Right lobe of liver (tissue), 6 donors: ENCODE measurements at regions not wholly inside any gene's neighbourhood (a gene's known extent, or its start where the extent isn't known, plus 50 kb on each side); places are given as distances from the start of the nearest gene placed in this dataset.

Source experiments
- ATAC-seq, 4 donors: fragments of 200-7000 bp; cut with Tn5 transposase; one replicate each; pipeline ENCODE4 v1.9.1; 2020; ENCODE audit warnings: mild to moderate bottlenecking in 4 of 4, moderate library complexity in 4 of 4
- DNase-seq, 3 donors: peaks; one replicate each; pipeline ENCODE4 v3.0.0-alpha.2; 2020
- H3K27ac ChIP-seq, 3 donors: fragments of 200-600 bp; one replicate each; pipeline ENCODE4 v1.8.0; 2022
- H3K27me3 ChIP-seq, 2 donors: fragments of 200-600 bp; one replicate each; pipeline ENCODE4 v1.8.0; 2022
- H3K36me3 ChIP-seq, 4 donors: fragments of 200-600 bp; sonication (generic) in 1 of 4; one replicate each; pipeline versions ENCODE4 v1.5.1 to v1.8.0; 2017 to 2022; ENCODE audit warnings: control low read depth in 1 of 4
- H3K4me1 ChIP-seq, 4 donors: fragments of 200-600 bp; sonication (generic) in 1 of 4; one replicate each; pipeline versions ENCODE4 v1.5.1 to v1.8.0; 2017 to 2022; ENCODE audit warnings: control low read depth in 1 of 4
- H3K4me3 ChIP-seq, 3 donors: fragments of 200-600 bp; one replicate each; pipeline ENCODE4 v1.8.0; 2022
- H3K9me3 ChIP-seq, 4 donors: fragments of 200-600 bp; sonication (generic) in 1 of 4; one replicate each; pipeline versions ENCODE4 v1.5.1 to v1.8.0; 2017 to 2022; ENCODE audit warnings: control low read depth in 1 of 4
- POLR2A ChIP-seq: fragments of 450-650 bp; IDR thresholded peaks from one replicate; pipeline ENCODE4 v1.6.1; 2017; ENCODE audit warnings: antibody characterized with exemption, mild to moderate bottlenecking
- WGBS: methylation state at CpG from one replicate; pipeline ENCODE4 v1.1.6; 2018; ENCODE audit warnings: low coverage, low lambda C conversion rate; ENCODE audit not compliant: insufficient coverage; ENCODE audit errors: missing lambda C conversion rate; 5-methylcytosine and 5-hydroxymethylcytosine counted together
- intact Hi-C, 2 donors: fragments of 100-400 bp; cut with DNase I; formaldehyde crosslinking; loops; one replicate each; pipeline versions ENCODE4 v1.11.2 to v1.14.1; 2022
- TF ChIP-seq, protein P1 (sequence below), 4 donors: fragments of 200-600 bp in 3 of 4; fragments of 450-650 bp in 1 of 4; IDR thresholded peaks; one replicate each; pipeline versions ENCODE4 v1.5.1 to v1.8.0; 2016 to 2022; ENCODE audit warnings: antibody characterized with exemption in 4 of 4, mild to moderate bottlenecking in 2 of 4
- donor health status: DM: no; HTN: yes; CAD: no.
- donor health status: DM: no; HTN: no; CAD: no.
- donor health status: DM: no; HTN: no; CAD: no.
- donor health status: DM: no; HTN: yes; CAD: no.
- donor health status: DM: no; HTN: yes; CAD: no.

DNA sequence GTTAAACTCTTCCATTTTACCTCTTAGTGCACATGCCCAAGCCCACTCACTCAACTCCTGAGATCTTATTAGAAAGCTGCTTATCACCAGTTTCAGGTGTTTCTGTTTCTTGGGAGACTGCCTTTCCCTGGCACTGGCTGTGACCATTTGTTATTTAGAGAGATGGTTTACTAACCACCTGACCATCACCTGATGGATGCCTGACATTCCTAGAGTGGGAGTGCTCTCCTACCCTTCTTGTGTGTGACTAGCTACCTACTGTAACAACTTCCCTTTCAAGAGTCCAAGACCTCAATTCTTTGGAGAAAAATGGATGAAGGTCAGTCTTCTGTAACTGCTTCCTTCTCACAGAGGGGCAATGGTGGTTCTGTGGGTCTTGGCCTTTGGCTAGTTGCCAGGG lies 755.2 kb upstream of the ADAMTS5 start:
- DNase-seq (no peak), ATAC-seq (no peak)
- no peak overlapping the region for H3K27ac ChIP-seq
- no peaks in the 10 kb centered on the region for H3K36me3 ChIP-seq
- H3K4me1 ChIP-seq: no peaks in the 10 kb centered on the region
- TF ChIP-seq, protein P1, sequence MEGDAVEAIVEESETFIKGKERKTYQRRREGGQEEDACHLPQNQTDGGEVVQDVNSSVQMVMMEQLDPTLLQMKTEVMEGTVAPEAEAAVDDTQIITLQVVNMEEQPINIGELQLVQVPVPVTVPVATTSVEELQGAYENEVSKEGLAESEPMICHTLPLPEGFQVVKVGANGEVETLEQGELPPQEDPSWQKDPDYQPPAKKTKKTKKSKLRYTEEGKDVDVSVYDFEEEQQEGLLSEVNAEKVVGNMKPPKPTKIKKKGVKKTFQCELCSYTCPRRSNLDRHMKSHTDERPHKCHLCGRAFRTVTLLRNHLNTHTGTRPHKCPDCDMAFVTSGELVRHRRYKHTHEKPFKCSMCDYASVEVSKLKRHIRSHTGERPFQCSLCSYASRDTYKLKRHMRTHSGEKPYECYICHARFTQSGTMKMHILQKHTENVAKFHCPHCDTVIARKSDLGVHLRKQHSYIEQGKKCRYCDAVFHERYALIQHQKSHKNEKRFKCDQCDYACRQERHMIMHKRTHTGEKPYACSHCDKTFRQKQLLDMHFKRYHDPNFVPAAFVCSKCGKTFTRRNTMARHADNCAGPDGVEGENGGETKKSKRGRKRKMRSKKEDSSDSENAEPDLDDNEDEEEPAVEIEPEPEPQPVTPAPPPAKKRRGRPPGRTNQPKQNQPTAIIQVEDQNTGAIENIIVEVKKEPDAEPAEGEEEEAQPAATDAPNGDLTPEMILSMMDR (IDR thresholded peaks at IDR 0.05): no peak
- no peak for TF ChIP-seq POLR2A
- no peaks in the 10 kb centered on the region for H3K9me3 ChIP-seq
- intact Hi-C loops: no loop called here
- H3K27me3 ChIP-seq: no peaks in the 10 kb centered on the region
- no peak overlapping the region for H3K4me3 ChIP-seq

DNA sequence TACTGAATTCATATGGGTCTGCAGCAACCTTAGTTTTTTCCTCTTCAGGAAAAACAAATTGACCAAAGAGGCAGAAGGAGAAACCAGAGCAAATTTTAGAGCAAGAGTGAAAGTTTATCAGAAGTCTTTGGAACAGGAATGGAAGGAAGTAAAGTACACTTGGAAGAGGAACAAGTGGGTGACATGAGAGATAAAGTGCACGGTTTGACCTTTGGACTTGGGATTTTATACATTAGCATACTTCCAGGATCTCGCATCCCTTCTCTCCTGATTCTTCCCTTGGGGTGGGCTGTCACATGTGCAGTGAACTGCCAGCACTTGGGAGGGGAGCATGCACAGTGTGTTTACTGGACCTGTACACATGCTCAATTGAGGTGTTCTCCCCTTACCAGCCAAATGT lies 754.8 kb upstream of the ADAMTS5 start:
- Histone ChIP-seq H3K4me3 (no peak overlapping the region), H3K9me3 (no peaks in the 10 kb centered on the region), H3K27me3 (no peaks in the 10 kb centered on the region), H3K36me3 (no peaks in the 10 kb centered on the region), H3K27ac (no peak overlapping the region), H3K4me1 (no peaks in the 10 kb centered on the region)
- WGBS: 0% methylated on average over 1 of the region's 2 CpGs
- DNase-seq: no peak
- intact Hi-C loops: no loop called here
- TF ChIP-seq, protein P1 (IDR thresholded peaks at IDR 0.05): no peak
- no peak for TF ChIP-seq POLR2A
- peak in 1 of 4 donors; percentile 13 for ATAC-seq

DNA sequence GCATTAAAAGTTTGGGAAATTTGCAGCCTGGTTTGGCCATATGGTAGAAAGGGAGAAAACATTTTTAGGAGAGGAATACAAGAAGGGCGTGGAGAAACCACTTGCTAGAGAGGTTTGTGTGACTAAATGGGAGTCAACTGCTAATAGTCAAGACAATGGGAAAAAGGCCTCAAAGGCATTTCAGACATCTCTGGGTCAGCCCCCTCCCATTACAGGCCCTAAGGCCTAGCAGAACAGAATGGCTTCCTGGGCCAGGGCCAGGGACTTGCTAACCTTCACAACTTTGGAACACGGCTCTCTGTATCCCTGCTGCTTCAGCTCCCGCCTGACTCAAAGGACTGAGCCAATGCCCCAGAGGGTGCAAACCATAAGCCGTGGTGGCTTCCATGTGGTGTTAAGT lies 752.3 kb upstream of the ADAMTS5 start:
- Histone ChIP-seq H3K9me3 (no peaks in the 10 kb centered on the region), H3K27me3 (no peaks in the 10 kb centered on the region), H3K36me3 (no peaks in the 10 kb centered on the region), H3K4me3 (no peak overlapping the region), H3K27ac (no peak overlapping the region), H3K4me1 (no peaks in the 10 kb centered on the region)
- no peak for TF ChIP-seq POLR2A
- TF ChIP-seq, protein P1 (IDR thresholded peaks at IDR 0.05): no peak
- WGBS: 75% methylated on average over 1 of the region's 4 CpGs
- intact Hi-C loops: no loop called here
- ATAC-seq (no peak), DNase-seq (no peak)

DNA sequence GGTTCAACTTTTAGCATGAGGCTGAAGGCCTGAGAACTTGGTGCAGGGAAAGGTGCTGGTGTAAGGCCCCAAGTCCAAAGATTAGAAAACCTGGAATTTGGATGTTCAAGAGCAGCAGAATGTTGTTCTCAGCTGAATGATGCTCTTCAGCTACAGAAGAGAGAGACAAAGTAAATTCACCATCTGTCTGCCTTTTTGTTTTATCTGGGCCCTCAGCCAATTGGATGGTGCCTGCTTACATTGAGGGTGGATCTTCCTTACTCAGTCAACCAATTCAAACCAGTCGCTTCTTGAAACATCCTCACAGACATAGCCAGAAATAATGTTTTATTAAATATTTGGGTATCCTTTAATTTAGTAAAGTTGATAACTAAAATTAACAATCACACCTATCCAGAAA lies 748.2 kb upstream of the ADAMTS5 start:
- ATAC-seq (no peak), DNase-seq (no peak)
- TF ChIP-seq, protein P1 (IDR thresholded peaks at IDR 0.05): no peak
- no peak for TF ChIP-seq POLR2A
- Histone ChIP-seq H3K4me3 (no peak overlapping the region), H3K27ac (no peak overlapping the region), H3K27me3 (no peaks in the 10 kb centered on the region), H3K36me3 (no peaks in the 10 kb centered on the region), H3K9me3 (no peaks in the 10 kb centered on the region), H3K4me1 (no peaks in the 10 kb centered on the region)
- WGBS: 85% methylated on average over 1 of the region's 1 CpG
- intact Hi-C loops: no loop called here
